Bronchial epithelial cell (primary cell): ENCODE measurements at regions not wholly inside any gene's neighbourhood (a gene's known extent, or its start where the extent isn't known, plus 50 kb on each side); places are given as distances from the start of the nearest gene placed in this dataset.

Experiments used
- DNase-seq: peaks from one replicate; pipeline ENCODE4 v3.0.0-alpha.2; 2010; ENCODE audit warnings: low read depth
- FAIRE-seq: peaks from 2 replicates; lab custom pipeline; 2011; peaks lifted over from hg19 to GRCh38; lab: Jason Lieb, UNC
- H3K27me3 ChIP-seq: 2 replicates; pipeline ENCODE4 v1.5.1; 2011; ENCODE audit warnings: low read length; ENCODE audit not compliant: control insufficient read depth, insufficient read depth
- H3K36me3 ChIP-seq: 2 replicates; pipeline ENCODE4 v1.5.1; 2011; ENCODE audit warnings: low read length; ENCODE audit not compliant: control insufficient read depth, insufficient read depth
- H3K4me3 ChIP-seq: 2 replicates; pipeline ENCODE4 v1.5.1; 2011; ENCODE audit warnings: mild to moderate bottlenecking, low read depth, low read length, control low read depth
- CTCF ChIP-seq: IDR thresholded peaks from 2 replicates; pipeline ENCODE4 v1.5.1; 2011; ENCODE audit warnings: mild to moderate bottlenecking, moderate library complexity, low read length, control low read depth, inconsistent platforms; ENCODE audit not compliant: insufficient read depth, severe bottlenecking

GRCh38 chr7:124651136-124651535 lies 114.5 kb downstream of the GPR37 start:
- no peak for FAIRE-seq
- Histone ChIP-seq H3K36me3 (no peaks in the 10 kb centered on the region), H3K27me3 (no peaks in the 10 kb centered on the region), H3K4me3 (no peak overlapping the region)
- no peak for TF ChIP-seq CTCF
- no peak for DNase-seq

GRCh38 chr7:124649397-124650014 lies 116.1 kb downstream of the GPR37 start:
- Histone ChIP-seq H3K27me3 (no peaks in the 10 kb centered on the region), H3K36me3 (no peaks in the 10 kb centered on the region), H3K4me3 (no peak overlapping the region)
- no peak for TF ChIP-seq CTCF
- DNase-seq (no peak), FAIRE-seq (no peak)

GRCh38 chr7:124647630-124648306 lies 117.8 kb downstream of the GPR37 start:
- no peak for DNase-seq
- no peaks in the 10 kb centered on the region for H3K36me3 ChIP-seq
- FAIRE-seq: no peak
- no peak for TF ChIP-seq CTCF
- H3K4me3 ChIP-seq: no peak overlapping the region
- H3K27me3 ChIP-seq: no peaks in the 10 kb centered on the region

GRCh38 chr7:124645704-124646103 lies 119.9 kb downstream of the GPR37 start:
- Histone ChIP-seq H3K4me3 (no peak overlapping the region), H3K36me3 (no peaks in the 10 kb centered on the region), H3K27me3 (no peaks in the 10 kb centered on the region)
- TF ChIP-seq CTCF: no peak
- DNase-seq: no peak
- no peak for FAIRE-seq

GRCh38 chr7:124643311-124643811 lies 122.2 kb downstream of the GPR37 start:
- DNase-seq: no peak
- Histone ChIP-seq H3K4me3 (no peak overlapping the region), H3K36me3 (no peaks in the 10 kb centered on the region), H3K27me3 (no peaks in the 10 kb centered on the region)
- TF ChIP-seq CTCF: no peak
- FAIRE-seq: no peak
